Adipocyte (in vitro differentiated cells): ENCODE measurements at regions not wholly inside any gene's neighbourhood (a gene's known extent, or its start where the extent isn't known, plus 50 kb on each side); places are given as distances from the start of the nearest gene placed in this dataset.
"Not testable (repeated sequence)": the region's sequence is repeated elsewhere in the genome, so short reads cannot be mapped to it uniquely, and the experiment has no call there.

Source experiments
- DNase-seq: peaks from one replicate; pipeline ENCODE4 v3.0.0-alpha.2; 2015; ENCODE audit warnings: low read depth
- H3K27me3 ChIP-seq: replicated peaks from 2 replicates; pipeline ENCODE4 v1.7.0; 2013; ENCODE audit warnings: mild to moderate bottlenecking, low read length, moderate library complexity; ENCODE audit not compliant: control insufficient read depth, insufficient read depth
- H3K36me3 ChIP-seq: 2 replicates; pipeline ENCODE4 v1.7.0; 2013; ENCODE audit warnings: low read length, mild to moderate bottlenecking, moderate library complexity; ENCODE audit not compliant: control insufficient read depth, insufficient read depth, severe bottlenecking
- H3K4me1 ChIP-seq: 2 replicates; pipeline ENCODE4 v1.7.0; 2013; ENCODE audit warnings: mild to moderate bottlenecking, low read length, moderate library complexity; ENCODE audit not compliant: control insufficient read depth, insufficient read depth
- H3K4me3 ChIP-seq: 2 replicates; pipeline ENCODE4 v1.7.0; 2013; ENCODE audit warnings: mild to moderate bottlenecking, low read length, moderate library complexity
- H3K9ac ChIP-seq: 2 replicates; pipeline ENCODE4 v1.7.0; 2013; ENCODE audit warnings: mild to moderate bottlenecking, low read length, moderate library complexity
- H3K9me3 ChIP-seq: 2 replicates; pipeline ENCODE4 v1.7.0; 2013; ENCODE audit warnings: mild to moderate bottlenecking, low read length, moderate library complexity; ENCODE audit not compliant: control insufficient read depth

DNA sequence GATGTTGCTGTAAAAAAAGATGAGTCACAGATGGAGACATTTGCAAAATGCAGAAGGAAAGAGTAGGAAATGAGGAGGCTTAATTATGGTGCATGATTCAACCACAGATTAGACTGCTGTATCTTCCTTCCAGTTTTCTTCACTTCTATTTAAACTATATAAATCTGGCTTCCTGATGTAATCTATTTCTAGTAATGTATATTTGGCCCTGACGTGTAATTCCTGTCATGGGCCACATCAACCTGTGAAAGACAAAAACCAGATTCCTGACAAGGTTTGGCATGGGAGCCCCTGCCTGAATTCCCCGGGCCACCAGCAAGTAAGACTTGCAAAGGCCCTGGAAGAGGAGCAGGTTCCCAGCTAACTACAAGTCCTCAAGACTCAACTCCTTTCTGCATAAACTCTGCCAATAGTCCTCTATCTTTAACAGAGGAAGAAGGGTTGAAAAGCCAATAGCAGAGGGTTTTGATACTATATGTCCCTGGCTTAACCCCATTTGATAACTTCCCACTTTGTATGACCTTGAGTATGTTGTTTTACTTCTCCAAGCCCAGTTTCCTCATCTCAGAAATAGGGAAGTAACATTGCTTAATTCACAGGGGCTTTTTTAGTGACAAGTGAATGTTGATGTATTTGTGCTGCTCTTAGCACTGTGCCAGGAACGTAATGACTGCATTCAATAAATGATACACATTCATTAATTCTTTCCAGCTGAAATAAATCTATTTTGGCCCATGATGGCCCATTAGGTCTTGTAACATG is 172.7 kb downstream of the SPRY2 start:
- no peaks in the 10 kb centered on the region for H3K4me1 ChIP-seq
- H3K4me3 ChIP-seq: no peak overlapping the region
- no peak overlapping the region for H3K9ac ChIP-seq
- DNase-seq: peak; percentile 24
- H3K9me3 ChIP-seq: no peaks in the 10 kb centered on the region
- no peaks in the 10 kb centered on the region for H3K36me3 ChIP-seq
- no peaks in the 10 kb centered on the region for H3K27me3 ChIP-seq

DNA sequence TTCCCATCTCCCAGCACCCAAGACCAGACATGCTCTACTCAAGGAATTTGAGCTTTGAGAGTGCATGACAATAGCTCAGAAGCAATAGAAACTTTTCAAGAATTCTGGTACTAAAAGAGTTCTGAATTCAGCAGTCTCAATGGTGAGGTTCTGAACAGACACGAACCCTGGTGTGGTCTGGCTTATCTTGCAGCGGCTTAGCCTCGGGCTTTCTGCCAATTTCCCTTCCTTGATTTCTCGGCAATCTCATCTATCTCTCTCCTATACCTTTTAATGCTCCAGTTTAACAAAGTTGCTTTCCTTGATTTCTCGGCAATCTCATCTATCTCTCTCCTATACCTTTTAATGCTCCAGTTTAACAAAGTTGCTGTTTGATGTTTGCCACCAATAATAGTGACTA is 174.6 kb downstream of the SPRY2 start:
- no peaks in the 10 kb centered on the region for H3K36me3 ChIP-seq
- no peaks in the 10 kb centered on the region for H3K27me3 ChIP-seq
- no peaks in the 10 kb centered on the region for H3K4me1 ChIP-seq
- no peaks in the 10 kb centered on the region for H3K9me3 ChIP-seq
- DNase-seq: no peak
- no peak overlapping the region for H3K4me3 ChIP-seq
- no peak overlapping the region for H3K9ac ChIP-seq

DNA sequence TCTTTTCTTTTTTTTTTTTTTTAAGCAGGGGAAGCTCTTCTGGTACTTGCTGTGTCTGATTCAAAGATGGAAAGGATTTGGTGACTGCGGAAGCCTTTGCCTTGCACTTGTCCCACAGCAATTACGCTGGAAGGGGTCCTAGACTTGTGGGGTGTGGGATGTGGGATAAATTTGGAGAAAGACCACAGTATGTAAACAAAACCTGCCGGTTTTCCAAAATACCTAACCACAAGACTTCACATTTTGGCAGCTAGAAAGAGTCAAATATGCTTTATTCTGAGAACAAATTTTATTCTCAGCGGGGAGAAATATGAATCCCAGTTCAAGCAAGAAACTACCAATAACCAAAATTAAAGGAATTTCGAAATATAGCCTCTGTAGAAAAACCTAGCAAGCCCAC is 176.5 kb downstream of the SPRY2 start:
- Histone ChIP-seq H3K9me3 (no peaks in the 10 kb centered on the region), H3K4me1 (no peaks in the 10 kb centered on the region), H3K36me3 (no peaks in the 10 kb centered on the region), H3K9ac (no peak overlapping the region), H3K27me3 (no peaks in the 10 kb centered on the region), H3K4me3 (no peak overlapping the region)
- DNase-seq: no peak

DNA sequence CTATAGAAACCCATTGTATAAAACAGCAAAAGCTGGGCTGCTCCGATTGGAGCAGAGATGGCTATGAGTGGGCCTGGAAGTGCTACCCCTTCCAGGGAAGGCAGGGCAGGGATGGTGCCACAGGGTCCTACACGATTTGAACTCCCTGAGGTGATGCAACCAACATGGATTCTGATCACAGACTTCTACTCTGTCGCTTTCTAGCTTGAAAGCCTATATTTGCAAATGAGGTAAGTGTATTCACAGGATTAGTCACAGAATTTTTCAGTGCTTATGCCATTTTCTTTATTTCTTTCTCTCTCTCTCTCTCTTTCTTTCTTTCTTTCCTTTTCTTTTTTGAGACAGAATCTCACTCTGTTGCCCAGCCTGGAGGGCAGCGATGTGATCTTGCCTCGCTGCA is 179.0 kb downstream of the SPRY2 start:
- H3K4me1 ChIP-seq: peaks cover 10% of the 10 kb centered on the region
- H3K36me3 ChIP-seq: no peaks in the 10 kb centered on the region
- H3K9me3 ChIP-seq: no peaks in the 10 kb centered on the region
- DNase-seq: no peak
- H3K27me3 ChIP-seq: no peaks in the 10 kb centered on the region
- H3K4me3 ChIP-seq: no peak overlapping the region
- H3K9ac ChIP-seq: no peak overlapping the region

DNA sequence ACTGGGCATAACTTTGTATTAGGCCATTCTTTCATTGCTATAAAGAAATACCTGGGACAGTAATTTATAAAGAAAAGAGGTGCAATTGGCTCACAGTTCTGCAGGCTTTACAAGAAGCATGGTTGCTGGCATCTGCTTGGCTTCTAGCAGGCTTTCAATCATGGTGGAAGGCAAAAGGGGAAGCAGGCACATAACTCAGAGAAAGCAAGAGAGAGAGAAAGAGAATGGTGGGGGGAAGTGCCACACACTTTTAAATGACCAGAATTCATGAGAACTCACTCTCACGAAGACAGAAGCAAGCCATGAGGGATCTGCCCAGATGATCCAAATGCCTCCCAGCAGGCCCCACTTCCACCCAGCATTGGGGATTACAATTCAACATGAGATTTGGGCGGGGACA is 179.7 kb downstream of the SPRY2 start:
- no peak overlapping the region for H3K9ac ChIP-seq
- H3K4me3 ChIP-seq: no peak overlapping the region
- H3K4me1 ChIP-seq: peaks cover 10% of the 10 kb centered on the region
- DNase-seq: no peak
- no peaks in the 10 kb centered on the region for H3K27me3 ChIP-seq
- H3K9me3 ChIP-seq: no peaks in the 10 kb centered on the region
- no peaks in the 10 kb centered on the region for H3K36me3 ChIP-seq

DNA sequence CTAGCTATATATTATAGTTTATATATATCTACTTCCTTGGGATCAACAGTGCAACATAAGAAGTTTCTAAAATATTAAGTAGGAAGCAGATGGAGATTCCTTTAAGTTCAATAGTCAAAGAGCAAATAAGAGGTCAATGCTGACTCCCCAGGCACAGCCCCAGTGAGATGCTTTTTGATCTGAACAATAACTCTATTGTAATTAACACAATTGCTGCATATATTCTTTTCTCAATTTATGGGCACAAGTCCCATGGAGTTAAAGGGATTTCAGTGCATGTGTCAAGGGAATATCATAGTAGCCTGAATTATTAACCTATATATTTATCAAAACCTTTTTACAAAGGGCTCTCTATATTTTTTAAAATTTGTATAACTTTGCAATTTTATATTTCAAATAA is 180.8 kb downstream of the SPRY2 start:
- Histone ChIP-seq H3K9me3 (no peaks in the 10 kb centered on the region), H3K36me3 (no peaks in the 10 kb centered on the region), H3K27me3 (no peaks in the 10 kb centered on the region), H3K9ac (no peak overlapping the region), H3K4me1 (peaks cover 10% of the 10 kb centered on the region), H3K4me3 (no peak overlapping the region)
- DNase-seq: no peak

DNA sequence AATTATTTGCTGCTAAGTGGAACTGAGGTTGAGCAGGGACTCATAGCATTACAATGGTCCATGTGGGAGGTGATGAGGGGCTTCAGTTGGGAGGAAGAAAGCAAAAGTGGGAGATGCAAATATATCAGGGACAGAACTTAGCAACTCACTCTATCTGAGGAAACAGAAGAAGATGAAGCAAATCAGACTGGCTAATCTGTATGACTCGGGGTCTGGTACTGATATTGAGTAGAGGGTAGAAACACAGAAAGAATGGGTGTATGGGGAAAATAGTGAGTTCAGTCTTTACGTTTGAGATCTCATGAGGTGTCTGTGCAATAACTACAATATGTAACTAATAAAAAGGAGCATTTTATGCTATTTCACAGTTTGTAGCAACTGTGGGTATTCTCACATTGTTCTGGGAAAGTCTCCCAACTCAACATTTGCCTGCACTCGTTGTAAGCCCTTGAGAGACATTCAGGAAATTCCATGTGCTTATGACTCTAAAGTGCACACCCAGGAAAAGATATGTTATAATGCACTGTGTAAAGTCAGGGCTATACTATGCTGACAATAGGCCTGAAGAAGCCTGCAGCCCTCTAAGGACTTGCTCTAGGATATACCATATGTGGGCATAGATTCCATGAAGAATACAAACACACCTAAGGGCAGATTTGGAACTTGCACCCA is 183.5 kb downstream of the SPRY2 start:
- Histone ChIP-seq H3K9me3 (no peaks in the 10 kb centered on the region), H3K4me3 (peak overlapping the region; percentile 9), H3K27me3 (no peaks in the 10 kb centered on the region), H3K9ac (no peak overlapping the region), H3K4me1 (peaks cover 10% of the 10 kb centered on the region), H3K36me3 (no peaks in the 10 kb centered on the region)
- peak; percentile 66 for DNase-seq

DNA sequence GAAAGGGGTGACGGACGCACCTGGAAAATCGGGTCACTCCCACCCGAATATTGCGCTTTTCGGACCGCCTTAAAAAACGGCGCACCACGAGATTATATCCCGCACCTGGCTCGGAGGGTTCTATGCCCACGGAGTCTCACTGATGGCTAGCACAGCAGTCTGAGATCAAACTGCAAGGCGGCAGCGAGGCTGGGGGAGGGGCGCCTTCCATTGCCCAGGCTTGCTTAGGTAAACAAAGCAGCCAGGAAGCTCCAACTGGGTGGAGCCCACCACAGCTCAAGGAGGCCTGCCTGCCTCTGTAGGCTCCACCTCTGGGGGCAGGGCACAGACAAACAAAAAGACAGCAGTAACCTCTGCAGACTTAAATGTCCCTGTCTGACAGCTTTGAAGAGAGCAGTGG is 188.8 kb downstream of the SPRY2 start:
- not testable (repeated sequence) for H3K9ac ChIP-seq

DNA sequence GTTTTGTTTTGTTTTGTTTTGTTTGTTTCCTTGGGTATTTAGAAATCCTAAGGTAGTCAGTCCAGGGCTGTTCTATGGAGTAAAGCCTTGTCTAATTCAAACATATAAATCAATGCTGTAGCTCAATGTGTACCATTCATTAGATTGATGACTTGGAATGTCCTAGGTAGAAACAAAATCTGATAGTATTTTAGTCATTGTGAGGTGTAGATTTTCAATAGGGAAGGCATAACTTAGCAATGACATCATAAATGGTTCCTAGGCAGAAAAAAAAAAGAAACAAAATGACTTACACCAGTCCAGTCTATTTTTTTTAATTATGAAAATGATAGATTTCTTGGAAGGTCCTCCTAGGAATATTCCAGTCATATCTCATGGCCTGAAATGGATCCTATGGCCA is 189.9 kb downstream of the SPRY2 start:
- no peaks in the 10 kb centered on the region for H3K36me3 ChIP-seq
- no peaks in the 10 kb centered on the region for H3K4me1 ChIP-seq
- DNase-seq: no peak
- H3K27me3 ChIP-seq: no peaks in the 10 kb centered on the region
- no peak overlapping the region for H3K4me3 ChIP-seq
- no peak overlapping the region for H3K9ac ChIP-seq
- no peaks in the 10 kb centered on the region for H3K9me3 ChIP-seq

More for the DNA sequence above, 188.8 kb downstream of the SPRY2 start:
- not testable (repeated sequence) for H3K9me3 ChIP-seq, H3K4me1 ChIP-seq, H3K27me3 ChIP-seq, H3K36me3 ChIP-seq, DNase-seq, H3K4me3 ChIP-seq

DNA sequence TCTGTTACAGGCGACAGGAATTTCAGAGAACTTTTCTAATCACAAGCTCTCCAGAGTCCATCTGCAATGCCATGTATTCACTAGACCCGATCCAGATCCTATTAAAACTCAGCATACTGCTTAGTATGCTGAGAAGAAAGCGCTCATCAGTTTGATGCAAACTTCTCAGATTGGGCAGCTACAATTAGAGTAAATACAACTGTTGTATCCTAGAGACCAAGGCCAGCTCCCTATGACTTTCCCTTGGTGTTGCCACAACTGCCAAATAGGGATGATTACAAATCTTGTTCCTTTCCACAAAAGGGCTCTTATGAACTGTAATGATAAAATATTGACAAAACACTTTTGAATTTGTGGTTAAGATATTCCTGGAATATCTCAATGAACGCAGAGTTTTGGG is 191.2 kb downstream of the SPRY2 start:
- Histone ChIP-seq H3K27me3 (no peaks in the 10 kb centered on the region), H3K9me3 (no peaks in the 10 kb centered on the region), H3K4me1 (peaks cover 7% of the 10 kb centered on the region), H3K36me3 (no peaks in the 10 kb centered on the region), H3K9ac (no peak overlapping the region), H3K4me3 (no peak overlapping the region)
- no peak for DNase-seq

DNA sequence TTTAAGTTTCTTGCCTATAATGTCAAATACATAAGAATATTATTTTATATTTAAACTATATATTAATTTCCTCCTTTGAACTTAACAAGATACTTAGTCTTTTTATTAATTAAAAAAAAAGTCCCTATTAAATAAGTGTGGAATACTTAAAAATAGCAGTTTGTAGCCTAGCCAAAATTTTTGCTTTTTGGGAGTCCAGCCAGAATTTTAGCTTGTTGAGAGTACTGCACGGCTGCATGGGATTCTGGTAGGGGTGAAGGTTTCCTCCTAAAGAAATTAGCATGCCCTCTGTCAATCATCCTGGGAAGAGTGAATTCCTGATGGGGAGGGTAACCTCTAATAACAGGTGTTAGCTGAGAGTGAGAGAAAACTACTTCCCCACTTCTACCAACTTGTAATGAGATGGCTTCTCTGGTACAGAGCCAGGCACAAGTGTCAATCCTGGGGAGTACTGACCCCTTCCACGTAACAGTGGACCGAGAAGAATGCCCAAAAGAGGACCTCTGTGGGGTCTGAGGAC is 195.7 kb downstream of the SPRY2 start:
- Histone ChIP-seq H3K27me3 (no peaks in the 10 kb centered on the region), H3K9me3 (no peaks in the 10 kb centered on the region), H3K4me3 (no peak overlapping the region), H3K4me1 (peaks cover 26% of the 10 kb centered on the region), H3K9ac (no peak overlapping the region), H3K36me3 (no peaks in the 10 kb centered on the region)
- no peak for DNase-seq
